Stimulated activated naive B cell treated with anti-CD40 and anti-IgM and Interleukin-4, amounts not matched to agents 10 μg/mL and 1 μg/mL and 100 μg/mL, for 72 hours (primary cell): ENCODE measurements at regions not wholly inside any gene's neighbourhood (a gene's known extent, or its start where the extent isn't known, plus 50 kb on each side); places are given as distances from the start of the nearest gene placed in this dataset.

ENCODE experiments used
- ATAC-seq, 2 donors: fragments of 150-1000 bp; cut with Tn5 transposase; replicated peaks; 2 replicates each; pipeline ENCODE4 v1.10.0; 2021; ENCODE audit warnings: moderate library complexity in 1 of 2
- DNase-seq: peaks from one replicate; pipeline ENCODE4 v3.0.0; 2021
- H3K27ac Mint-ChIP-seq: one replicate; pipeline ENCODE4 v1.8.0; 2022; ENCODE audit warnings: mild to moderate bottlenecking, mixed read lengths
- H3K27me3 Mint-ChIP-seq, 2 donors: one replicate each; pipeline ENCODE4 v1.8.0; 2022; ENCODE audit warnings: mixed read lengths in 2 of 2
- H3K36me3 Mint-ChIP-seq, 2 donors: one replicate each; pipeline ENCODE4 v1.8.0; 2022; ENCODE audit warnings: mixed read lengths in 2 of 2, mild to moderate bottlenecking in 1 of 2
- H3K4me1 Mint-ChIP-seq, 2 donors: one replicate each; pipeline ENCODE4 v1.8.0; 2022; ENCODE audit warnings: mixed read lengths in 2 of 2, mild to moderate bottlenecking in 1 of 2
- H3K4me3 Mint-ChIP-seq, 2 donors: one replicate each; pipeline ENCODE4 v1.8.0; 2022; ENCODE audit warnings: mild to moderate bottlenecking in 2 of 2, mixed read lengths in 2 of 2, moderate library complexity in 1 of 2
- H3K9me3 Mint-ChIP-seq, 2 donors: one replicate each; pipeline ENCODE4 v1.8.0; 2022; ENCODE audit warnings: mixed read lengths in 2 of 2, mild to moderate bottlenecking in 1 of 2

GRCh38 chr2:121099329-121100290, 185.4 kb downstream of the TFCP2L1 start:
- Mint-ChIP-seq H3K36me3 (no peaks in the 10 kb centered on the region), H3K27ac (no peak overlapping the region), H3K27me3 (peaks cover 6% of the 10 kb centered on the region in 2 donors), H3K9me3 (no peaks in the 10 kb centered on the region), H3K4me1 (peaks cover 0 to 3% of the 10 kb centered on the region in 2 donors), H3K4me3 (no peak overlapping the region)
- ATAC-seq (no peak), DNase-seq (no peak)

- H3K4me3 Mint-ChIP-seq: no peak overlapping the region
- ATAC-seq (no peak), DNase-seq (no peak)
- H3K9me3 Mint-ChIP-seq: peaks cover 0 to 2% of the 10 kb centered on the region in 2 donors
- no peak overlapping the region for H3K27ac Mint-ChIP-seq
- no peaks in the 10 kb centered on the region for H3K36me3 Mint-ChIP-seq
- H3K4me1 Mint-ChIP-seq: no peaks in the 10 kb centered on the region
- H3K27me3 Mint-ChIP-seq: no peaks in the 10 kb centered on the region
These were observed 183.8 kb downstream of the TFCP2L1 start for GRCh38 chr2:121101093-121101715.

- Mint-ChIP-seq H3K4me1 (no peaks in the 10 kb centered on the region), H3K27me3 (no peaks in the 10 kb centered on the region), H3K27ac (no peak overlapping the region), H3K9me3 (peaks cover 0 to 2% of the 10 kb centered on the region in 2 donors), H3K4me3 (no peak overlapping the region), H3K36me3 (no peaks in the 10 kb centered on the region)
- ATAC-seq (no peak), DNase-seq (no peak)
These were observed 182.1 kb downstream of the TFCP2L1 start for GRCh38 chr2:121102941-121103340.

GRCh38 chr2:121103960-121104359, 181.0 kb downstream of the TFCP2L1 start:
- Mint-ChIP-seq H3K9me3 (peaks cover 0 to 2% of the 10 kb centered on the region in 2 donors), H3K36me3 (no peaks in the 10 kb centered on the region), H3K27ac (no peak overlapping the region), H3K4me1 (no peaks in the 10 kb centered on the region), H3K4me3 (no peak overlapping the region), H3K27me3 (no peaks in the 10 kb centered on the region)
- ATAC-seq (no peak), DNase-seq (no peak)

GRCh38 chr2:121104721-121105141, 180.3 kb downstream of the TFCP2L1 start:
- Mint-ChIP-seq H3K27ac (no peak overlapping the region), H3K4me1 (no peaks in the 10 kb centered on the region), H3K9me3 (peaks cover 0 to 5% of the 10 kb centered on the region in 2 donors), H3K36me3 (peaks cover 0 to 1% of the 10 kb centered on the region in 2 donors), H3K27me3 (peaks cover 0 to 4% of the 10 kb centered on the region in 2 donors), H3K4me3 (no peak overlapping the region)
- DNase-seq: no peak
- ATAC-seq: no peak

- no peaks in the 10 kb centered on the region for H3K4me1 Mint-ChIP-seq
- H3K36me3 Mint-ChIP-seq: peaks cover 0 to 1% of the 10 kb centered on the region in 2 donors
- DNase-seq: no peak
- ATAC-seq: no peak
- H3K27ac Mint-ChIP-seq: no peak overlapping the region
- H3K27me3 Mint-ChIP-seq: peaks cover 0 to 9% of the 10 kb centered on the region in 2 donors
- H3K4me3 Mint-ChIP-seq: no peak overlapping the region
- peaks cover 6 to 19% of the 10 kb centered on the region in 2 donors for H3K9me3 Mint-ChIP-seq
These were observed 174.1 kb downstream of the TFCP2L1 start for GRCh38 chr2:121110924-121111323.

- Mint-ChIP-seq H3K36me3 (no peaks in the 10 kb centered on the region), H3K4me1 (no peaks in the 10 kb centered on the region), H3K27ac (no peak overlapping the region), H3K9me3 (peaks cover 0 to 3% of the 10 kb centered on the region in 2 donors), H3K4me3 (no peak overlapping the region), H3K27me3 (no peaks in the 10 kb centered on the region)
- no peak for ATAC-seq
- DNase-seq: no peak
These were observed 166.1 kb downstream of the TFCP2L1 start for GRCh38 chr2:121118951-121119350.

- Mint-ChIP-seq H3K27ac (no peak overlapping the region), H3K4me3 (no peak overlapping the region), H3K27me3 (no peaks in the 10 kb centered on the region), H3K4me1 (no peaks in the 10 kb centered on the region), H3K36me3 (no peaks in the 10 kb centered on the region), H3K9me3 (peaks cover 0 to 4% of the 10 kb centered on the region in 2 donors)
- no peak for DNase-seq
- no peak for ATAC-seq
These were observed 164.6 kb downstream of the TFCP2L1 start for GRCh38 chr2:121120411-121120810.

GRCh38 chr2:121120991-121121390, 164.0 kb downstream of the TFCP2L1 start:
- no peaks in the 10 kb centered on the region for H3K27me3 Mint-ChIP-seq
- no peaks in the 10 kb centered on the region for H3K36me3 Mint-ChIP-seq
- H3K9me3 Mint-ChIP-seq: peaks cover 0 to 5% of the 10 kb centered on the region in 2 donors
- DNase-seq (no peak), ATAC-seq (no peak)
- H3K4me3 Mint-ChIP-seq: no peak overlapping the region
- no peaks in the 10 kb centered on the region for H3K4me1 Mint-ChIP-seq
- H3K27ac Mint-ChIP-seq: no peak overlapping the region

- no peak for ATAC-seq
- no peak overlapping the region for H3K27ac Mint-ChIP-seq
- no peaks in the 10 kb centered on the region for H3K36me3 Mint-ChIP-seq
- H3K27me3 Mint-ChIP-seq: no peaks in the 10 kb centered on the region
- no peaks in the 10 kb centered on the region for H3K4me1 Mint-ChIP-seq
- H3K4me3 Mint-ChIP-seq: no peak overlapping the region
- DNase-seq: no peak
- peaks cover 0 to 5% of the 10 kb centered on the region in 2 donors for H3K9me3 Mint-ChIP-seq
These were observed 163.3 kb downstream of the TFCP2L1 start for GRCh38 chr2:121121661-121122060.

GRCh38 chr2:121123268-121123667, 161.7 kb downstream of the TFCP2L1 start:
- H3K27ac Mint-ChIP-seq: no peak overlapping the region
- ATAC-seq: no peak
- no peak for DNase-seq
- no peaks in the 10 kb centered on the region for H3K4me1 Mint-ChIP-seq
- peaks cover 5 to 7% of the 10 kb centered on the region in 2 donors for H3K27me3 Mint-ChIP-seq
- peaks cover 0 to 5% of the 10 kb centered on the region in 2 donors for H3K9me3 Mint-ChIP-seq
- H3K4me3 Mint-ChIP-seq: no peak overlapping the region
- no peaks in the 10 kb centered on the region for H3K36me3 Mint-ChIP-seq

GRCh38 chr2:121124330-121124729, 160.7 kb downstream of the TFCP2L1 start:
- Mint-ChIP-seq H3K27me3 (peaks cover 5 to 7% of the 10 kb centered on the region in 2 donors), H3K36me3 (no peaks in the 10 kb centered on the region), H3K4me3 (no peak overlapping the region), H3K9me3 (peaks cover 0 to 5% of the 10 kb centered on the region in 2 donors), H3K4me1 (no peaks in the 10 kb centered on the region), H3K27ac (no peak overlapping the region)
- DNase-seq (no peak), ATAC-seq (no peak)

GRCh38 chr2:121125350-121125749, 159.7 kb downstream of the TFCP2L1 start:
- H3K4me1 Mint-ChIP-seq: no peaks in the 10 kb centered on the region
- ATAC-seq: no peak
- DNase-seq: no peak
- H3K27ac Mint-ChIP-seq: no peak overlapping the region
- H3K4me3 Mint-ChIP-seq: no peak overlapping the region
- peaks cover 5 to 7% of the 10 kb centered on the region in 2 donors for H3K27me3 Mint-ChIP-seq
- H3K36me3 Mint-ChIP-seq: no peaks in the 10 kb centered on the region
- peaks cover 0 to 2% of the 10 kb centered on the region in 2 donors for H3K9me3 Mint-ChIP-seq

GRCh38 chr2:121128741-121129659, 156.0 kb downstream of the TFCP2L1 start:
- DNase-seq: no peak
- no peaks in the 10 kb centered on the region for H3K4me1 Mint-ChIP-seq
- H3K27me3 Mint-ChIP-seq: peaks cover 8 to 12% of the 10 kb centered on the region in 2 donors
- ATAC-seq: peak; percentile 26 to 57
- H3K9me3 Mint-ChIP-seq: peaks cover 3 to 5% of the 10 kb centered on the region in 2 donors
- no peak overlapping the region for H3K4me3 Mint-ChIP-seq
- H3K36me3 Mint-ChIP-seq: no peaks in the 10 kb centered on the region
- no peak overlapping the region for H3K27ac Mint-ChIP-seq
